GM23338 (cell line): ENCODE measurements at regions not wholly inside any gene's neighbourhood (a gene's known extent, or its start where the extent isn't known, plus 50 kb on each side); places are given as distances from the start of the nearest gene placed in this dataset.
A peak's percentile ranks its signal among the peaks of the same experiment; 100 is the strongest.
"Not testable (repeated sequence)": the region's sequence is repeated elsewhere in the genome, so short reads cannot be mapped to it uniquely, and the experiment has no call there.

Source experiments
- ATAC-seq: fragments of 200-7000 bp; cut with Tn5 transposase; 3 replicates; pipeline ENCODE4 v1.9.1; 2020
- DNase-seq: peaks from one replicate; pipeline ENCODE4 v3.0.0-alpha.2; 2015; ENCODE audit warnings: low spot score
- H2AFZ ChIP-seq: fragments of 200-600 bp; sonication (generic); 2 replicates; pipeline ENCODE4 v1.8.0; 2016; ENCODE audit warnings: antibody characterized with exemption, mild to moderate bottlenecking, moderate library complexity
- H3F3A ChIP-seq: fragments of 200-600 bp; sonication (generic); replicated peaks from 2 replicates; pipeline ENCODE4 v1.8.0; 2017; ENCODE audit warnings: antibody characterized with exemption, mixed run types, low read depth
- H3K27ac ChIP-seq: fragments of 200-600 bp; sonication (generic); 2 replicates; pipeline ENCODE4 v1.6.1; 2016; ENCODE audit warnings: low read depth
- H3K27me3 ChIP-seq: fragments of 200-600 bp; sonication (generic); 2 replicates; pipeline ENCODE4 v1.8.0; 2016; ENCODE audit warnings: mild to moderate bottlenecking, mixed run types, moderate library complexity; ENCODE audit not compliant: insufficient read depth
- H3K36me3 ChIP-seq: fragments of 200-600 bp; sonication (generic); 2 replicates; pipeline ENCODE4 v1.8.0; 2016; ENCODE audit warnings: mild to moderate bottlenecking; ENCODE audit not compliant: insufficient read depth
- H3K4me1 ChIP-seq: fragments of 200-600 bp; sonication (generic); 2 replicates; pipeline ENCODE4 v1.8.0; 2016; ENCODE audit warnings: mild to moderate bottlenecking, moderate library complexity; ENCODE audit not compliant: insufficient read depth
- H3K4me2 ChIP-seq: fragments of 200-600 bp; sonication (generic); 2 replicates; pipeline ENCODE4 v1.7.1; 2017; ENCODE audit warnings: mixed run types
- H3K4me3 ChIP-seq: fragments of 200-600 bp; sonication (generic); 2 replicates; pipeline ENCODE4 v1.6.1; 2016; ENCODE audit warnings: mixed run types
- H3K79me2 ChIP-seq: fragments of 200-600 bp; sonication (generic); replicated peaks from 2 replicates; pipeline ENCODE4 v1.8.0; 2017; ENCODE audit warnings: mild to moderate bottlenecking; ENCODE audit not compliant: insufficient read depth
- H3K9me2 ChIP-seq: fragments of 200-600 bp; sonication (generic); 2 replicates; pipeline ENCODE4 v1.8.0; 2017; ENCODE audit not compliant: insufficient read depth
- H4K20me1 ChIP-seq: fragments of 200-600 bp; sonication (generic); replicated peaks from 2 replicates; pipeline ENCODE4 v1.8.0; 2017; ENCODE audit warnings: mild to moderate bottlenecking; ENCODE audit not compliant: insufficient read depth
- H3K27ac Mint-ChIP-seq: 2 replicates; pipeline ENCODE4 v1.8.0; 2020; ENCODE audit warnings: inconsistent platforms, mild to moderate bottlenecking, moderate library complexity, mixed read lengths
- H3K27me3 Mint-ChIP-seq: 3 replicates; pipeline ENCODE4 v1.8.0; 2022; ENCODE audit warnings: low read depth, mild to moderate bottlenecking, moderate library complexity, mixed read lengths, inconsistent platforms; ENCODE audit not compliant: insufficient read depth, poor library complexity
- H3K36me3 Mint-ChIP-seq: 3 replicates; pipeline ENCODE4 v1.8.0; 2021; ENCODE audit warnings: low read depth, mild to moderate bottlenecking, inconsistent platforms, moderate library complexity, mixed read lengths
- H3K4me1 Mint-ChIP-seq: 3 replicates; pipeline ENCODE4 v1.8.0; 2020; ENCODE audit warnings: mild to moderate bottlenecking, inconsistent platforms, mixed read lengths
- H3K4me3 Mint-ChIP-seq: 3 replicates; pipeline ENCODE4 v1.8.0; 2021; ENCODE audit warnings: moderate library complexity, mild to moderate bottlenecking, inconsistent platforms, mixed read lengths
- H3K9me3 Mint-ChIP-seq: 3 replicates; pipeline ENCODE4 v1.8.0; 2020; ENCODE audit warnings: moderate library complexity, mild to moderate bottlenecking, inconsistent platforms, mixed read lengths
- ETS1 ChIP-seq: IDR thresholded peaks from 2 replicates; pipeline ENCODE4 v1.6.1; 2016; ENCODE audit warnings: antibody characterized with exemption
- EZH2 ChIP-seq: fragments of 200-600 bp; sonication (generic); IDR thresholded peaks from one replicate; pipeline ENCODE4 v1.8.0; 2017; ENCODE audit warnings: antibody characterized with exemption, mild to moderate bottlenecking, low read depth; ENCODE audit not compliant: unreplicated experiment
- NANOG ChIP-seq: IDR thresholded peaks from 2 replicates; pipeline ENCODE4 v1.6.1; 2016; ENCODE audit warnings: antibody characterized with exemption, borderline replicate concordance
- POLR2AphosphoS5 ChIP-seq: IDR thresholded peaks from 2 replicates; pipeline ENCODE4 v1.6.1; 2016; ENCODE audit warnings: antibody characterized with exemption, low read depth
- STAT1 ChIP-seq: IDR thresholded peaks from one replicate; pipeline ENCODE4 v1.6.1; 2016; ENCODE audit warnings: antibody characterized with exemption; ENCODE audit not compliant: unreplicated experiment
- TF ChIP-seq, protein P1 (sequence below), 2 experiments: fragments of 200-600 bp in 1 of 2; sonication (generic) in 1 of 2; conservative IDR thresholded peaks; 2 replicates each; pipeline versions ENCODE4 v1.5.1 to v1.6.1; 2016 to 2017; ENCODE audit warnings: antibody characterized with exemption in 2 of 2, low read depth in 2 of 2, mild to moderate bottlenecking in 2 of 2, moderate library complexity in 1 of 2

DNA sequence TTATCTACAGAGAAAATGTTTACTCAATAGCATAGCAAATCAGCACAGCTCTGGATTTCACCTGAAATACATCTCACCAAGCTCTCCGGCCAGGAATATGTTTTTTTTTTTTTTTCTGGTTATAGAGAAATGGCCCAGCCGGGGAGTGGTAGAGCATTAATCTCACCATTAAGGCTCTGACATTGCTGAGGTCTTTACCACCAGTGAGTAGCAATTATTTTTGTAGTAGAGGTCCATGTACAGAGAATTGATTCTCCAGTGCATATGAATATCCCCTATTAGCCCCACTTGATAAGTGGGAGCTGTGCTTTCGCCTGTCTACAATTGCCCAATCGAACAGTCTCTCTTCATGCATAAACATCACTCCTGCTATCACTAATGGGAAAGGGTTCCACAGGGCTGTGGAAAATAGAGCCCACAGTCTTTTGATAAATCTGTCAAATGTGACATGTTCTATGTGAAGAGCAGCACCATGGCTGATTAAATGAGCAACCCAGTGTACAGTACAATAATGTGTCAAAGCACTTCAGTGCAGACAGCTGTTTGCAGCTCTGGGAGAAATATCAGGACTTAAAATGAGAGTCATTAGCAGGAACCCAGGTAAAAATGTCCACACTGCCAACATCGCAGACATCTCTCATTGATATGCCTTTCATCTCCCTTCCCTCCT, 227.1 kb upstream of the ID4 start:
- Mint-ChIP-seq H3K4me1 (peaks cover 4% of the 10 kb centered on the region), H3K36me3 (peaks cover 3% of the 10 kb centered on the region), H3K4me3 (no peak overlapping the region), H3K27me3 (peaks cover 4% of the 10 kb centered on the region), H3K9me3 (peaks cover 6% of the 10 kb centered on the region; the same call in 1 of the 3 replicates), H3K27ac (no peak overlapping the region)
- Histone ChIP-seq H3K79me2 (no peaks in the 10 kb centered on the region), H3F3A (no peaks in the 10 kb centered on the region), H3K27ac (no peak overlapping the region), H3K9me2 (peaks cover 14% of the 10 kb centered on the region; the same call in 1 of the 2 replicates), H3K4me2 (no peak overlapping the region), H3K27me3 (no peaks in the 10 kb centered on the region), H3K4me3 (no peak overlapping the region), H3K36me3 (no peaks in the 10 kb centered on the region), H4K20me1 (no peaks in the 10 kb centered on the region), H3K4me1 (no peaks in the 10 kb centered on the region), H2AFZ (no peak overlapping the region)
- TF ChIP-seq EZH2 (no peak), NANOG (no peak), ETS1 (no peak), POLR2AphosphoS5 (no peak), STAT1 (no peak)
- no peak for ATAC-seq
- no peak for DNase-seq

DNA sequence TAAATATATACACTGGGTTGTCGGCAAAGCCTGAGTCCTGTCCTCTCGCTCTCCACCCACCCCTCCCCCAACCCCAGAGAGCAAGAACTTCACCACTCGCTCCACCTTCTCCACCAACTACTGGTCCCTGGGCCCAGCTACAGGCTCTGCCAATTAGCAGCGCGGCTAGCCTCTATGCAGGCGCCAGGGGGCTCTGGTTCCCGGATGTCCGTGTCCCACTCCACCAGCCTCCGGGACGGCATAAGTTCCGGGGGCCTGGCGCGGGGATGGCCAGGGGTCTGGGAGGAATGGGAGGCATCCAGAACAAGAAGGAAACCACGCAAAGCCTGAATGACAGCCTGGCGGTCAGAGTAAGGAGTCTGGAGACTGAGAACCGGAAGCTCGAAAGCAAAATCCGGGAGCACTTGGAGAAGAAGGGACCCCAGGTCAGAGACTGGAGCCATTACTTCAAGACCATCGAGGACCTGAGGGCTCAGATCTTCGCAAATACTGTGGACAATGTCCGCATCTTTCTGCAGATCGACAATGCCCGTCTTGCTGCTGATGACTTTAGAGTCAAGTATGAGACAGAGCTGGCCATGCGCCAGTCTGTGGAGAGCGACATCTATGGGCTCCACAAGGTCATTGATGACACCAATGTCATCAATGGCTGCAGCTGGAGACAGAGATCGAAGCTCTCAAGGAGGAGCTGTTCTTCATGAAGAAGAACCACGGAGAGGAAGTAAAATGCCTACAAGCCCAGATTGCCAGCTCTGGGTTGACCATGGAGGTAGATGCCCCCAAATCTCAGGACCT, 224.3 kb upstream of the ID4 start:
- H3K4me1 Mint-ChIP-seq, H3K36me3 Mint-ChIP-seq, H3K27ac ChIP-seq, H3K4me3 ChIP-seq, DNase-seq, H3K4me2 ChIP-seq, H3K27me3 ChIP-seq, H3K9me2 ChIP-seq, H3F3A ChIP-seq, H3K4me3 Mint-ChIP-seq, H2AFZ ChIP-seq, H3K79me2 ChIP-seq, H3K27ac Mint-ChIP-seq, H4K20me1 ChIP-seq, ATAC-seq, H3K4me1 ChIP-seq, H3K36me3 ChIP-seq, H3K27me3 Mint-ChIP-seq: not testable (repeated sequence)
- H3K9me3 Mint-ChIP-seq = peaks cover 15% of the 10 kb centered on the region; the same call in 2 of the 3 replicates
- TF ChIP-seq, protein P1, sequence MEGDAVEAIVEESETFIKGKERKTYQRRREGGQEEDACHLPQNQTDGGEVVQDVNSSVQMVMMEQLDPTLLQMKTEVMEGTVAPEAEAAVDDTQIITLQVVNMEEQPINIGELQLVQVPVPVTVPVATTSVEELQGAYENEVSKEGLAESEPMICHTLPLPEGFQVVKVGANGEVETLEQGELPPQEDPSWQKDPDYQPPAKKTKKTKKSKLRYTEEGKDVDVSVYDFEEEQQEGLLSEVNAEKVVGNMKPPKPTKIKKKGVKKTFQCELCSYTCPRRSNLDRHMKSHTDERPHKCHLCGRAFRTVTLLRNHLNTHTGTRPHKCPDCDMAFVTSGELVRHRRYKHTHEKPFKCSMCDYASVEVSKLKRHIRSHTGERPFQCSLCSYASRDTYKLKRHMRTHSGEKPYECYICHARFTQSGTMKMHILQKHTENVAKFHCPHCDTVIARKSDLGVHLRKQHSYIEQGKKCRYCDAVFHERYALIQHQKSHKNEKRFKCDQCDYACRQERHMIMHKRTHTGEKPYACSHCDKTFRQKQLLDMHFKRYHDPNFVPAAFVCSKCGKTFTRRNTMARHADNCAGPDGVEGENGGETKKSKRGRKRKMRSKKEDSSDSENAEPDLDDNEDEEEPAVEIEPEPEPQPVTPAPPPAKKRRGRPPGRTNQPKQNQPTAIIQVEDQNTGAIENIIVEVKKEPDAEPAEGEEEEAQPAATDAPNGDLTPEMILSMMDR (conservative IDR thresholded peaks at IDR 0.05; ENCODE audit: low read depth in 2 of 2) = 0 out of 4 replicates have a peak, but pooled peaks of 1 of the 2 experiments have one; percentile 7
